HEK293T (cell line): ENCODE measurements at regions not wholly inside any gene's neighbourhood (a gene's known extent, or its start where the extent isn't known, plus 50 kb on each side); places are given as distances from the start of the nearest gene placed in this dataset.

ENCODE experiments used
- BHLHE40 ChIP-seq: fragments of 450-650 bp; IDR thresholded peaks from 2 replicates; pipeline ENCODE4 v1.6.1; 2016; ENCODE audit warnings: mild to moderate bottlenecking, moderate library complexity, borderline replicate concordance
- FOXA1 ChIP-seq: fragments of 450-650 bp; IDR thresholded peaks from 2 replicates; pipeline ENCODE4 v1.6.1; 2016; ENCODE audit warnings: mild to moderate bottlenecking
- NFRKB ChIP-seq: fragments of 450-650 bp; IDR thresholded peaks from 2 replicates; pipeline ENCODE4 v1.6.1; 2016; ENCODE audit warnings: mild to moderate bottlenecking, moderate library complexity
- SP1 ChIP-seq: fragments of 450-650 bp; IDR thresholded peaks from 2 replicates; pipeline ENCODE4 v1.6.1; 2017

DNA sequence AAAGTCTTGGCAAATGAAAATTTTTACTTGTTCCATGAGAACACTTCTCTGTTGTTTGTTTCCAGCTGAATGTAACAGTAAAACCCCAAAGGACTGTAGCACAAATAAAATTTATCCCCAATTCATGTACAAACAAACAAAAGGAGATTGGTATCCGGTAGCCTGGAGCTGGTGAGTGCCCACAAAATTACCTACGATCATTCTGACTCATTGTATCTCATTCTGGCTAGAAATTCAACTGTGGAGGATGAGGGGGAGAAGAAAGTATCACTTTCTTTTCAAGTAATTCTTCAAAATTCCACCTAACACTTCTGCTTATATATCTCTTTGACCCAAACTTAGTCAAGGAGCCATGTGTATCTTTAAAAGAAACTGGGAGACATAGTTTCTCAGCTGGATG is 268.5 kb downstream of the ALG10B start:
- no peak for TF ChIP-seq SP1
- no peak for TF ChIP-seq FOXA1
- TF ChIP-seq NFRKB: no peak
- no peak for TF ChIP-seq BHLHE40
